ENCODE measurements at regions not wholly inside any gene's neighbourhood (a gene's known extent, or its start where the extent isn't known, plus 50 kb on each side); places are given as distances from the start of the nearest gene placed in this dataset.

GRCh38 chr12:93186621-93187020 is 191.1 kb upstream of the NUDT4 start:
- no peak for DNase-seq (ENCODE audit: low read depth in 2 of 2)
- Histone ChIP-seq H3K27me3 (ENCODE audit: control insufficient read depth, insufficient read depth, low read length) (no peaks in the 10 kb centered on the region), H3K9ac (ENCODE audit: insufficient read depth, low read length) (no peak overlapping the region), H3K4me2 (ENCODE audit: extremely low read depth, insufficient read depth, low read length) (no peak overlapping the region), H3K79me2 (ENCODE audit: control insufficient read depth, insufficient read depth, low read length) (no peaks in the 10 kb centered on the region), H3K27ac (ENCODE audit: insufficient read depth, low read length) (no peak overlapping the region), H3K4me3 (replicated peaks in 1 of 4; ENCODE audit: control extremely low read depth in 1 of 4, insufficient read depth in 1 of 4, low read depth in 3 of 4, low read length in 4 of 4) (no peak overlapping the region), H3K4me1 (ENCODE audit: control insufficient read depth, extremely low read depth, insufficient read depth, low read length) (peaks cover 7% of the 10 kb centered on the region), H3K9me3 (ENCODE audit: control insufficient read depth, insufficient read depth, low read depth, low read length) (no peaks in the 10 kb centered on the region), H2AFZ (ENCODE audit: low read length) (no peak overlapping the region), H3K36me3 (ENCODE audit: control insufficient read depth, insufficient read depth, low read length) (no peaks in the 10 kb centered on the region), H4K20me1 (ENCODE audit: control insufficient read depth, extremely low read depth, insufficient read depth, low read length) (no peaks in the 10 kb centered on the region)
- TF ChIP-seq EZH2 (IDR thresholded peaks at IDR 0.05; ENCODE audit: low read length, missing control alignments) (no peak), CTCF (conservative IDR thresholded peaks at IDR 0.05 in 1 of 2, IDR thresholded peaks at IDR 0.05 in 1 of 2; ENCODE audit: low read depth in 1 of 2, low read length in 2 of 2) (no peak)

- Histone ChIP-seq H3K4me1 (ENCODE audit: control insufficient read depth, extremely low read depth, insufficient read depth, low read length) (no peaks in the 10 kb centered on the region), H3K27me3 (ENCODE audit: control insufficient read depth, insufficient read depth, low read length) (no peaks in the 10 kb centered on the region), H3K4me2 (ENCODE audit: extremely low read depth, insufficient read depth, low read length) (no peak overlapping the region), H3K27ac (ENCODE audit: insufficient read depth, low read length) (no peak overlapping the region), H3K79me2 (ENCODE audit: control insufficient read depth, insufficient read depth, low read length) (no peaks in the 10 kb centered on the region), H3K4me3 (replicated peaks in 1 of 4; ENCODE audit: control extremely low read depth in 1 of 4, insufficient read depth in 1 of 4, low read depth in 3 of 4, low read length in 4 of 4) (no peak overlapping the region), H3K9me3 (ENCODE audit: control insufficient read depth, insufficient read depth, low read depth, low read length) (no peaks in the 10 kb centered on the region), H3K36me3 (ENCODE audit: control insufficient read depth, insufficient read depth, low read length) (no peaks in the 10 kb centered on the region), H3K9ac (ENCODE audit: insufficient read depth, low read length) (no peak overlapping the region), H2AFZ (ENCODE audit: low read length) (no peak overlapping the region), H4K20me1 (ENCODE audit: control insufficient read depth, extremely low read depth, insufficient read depth, low read length) (no peaks in the 10 kb centered on the region)
- DNase-seq (ENCODE audit: low read depth in 2 of 2): no peak
- TF ChIP-seq CTCF (conservative IDR thresholded peaks at IDR 0.05 in 1 of 2, IDR thresholded peaks at IDR 0.05 in 1 of 2; ENCODE audit: low read depth in 1 of 2, low read length in 2 of 2): no peak
- TF ChIP-seq EZH2 (IDR thresholded peaks at IDR 0.05; ENCODE audit: low read length, missing control alignments): no peak
Observed at GRCh38 chr12:93191423-93191822, 186.3 kb upstream of the NUDT4 start.

- DNase-seq (ENCODE audit: low read depth in 2 of 2): peak; percentile 27 to 86
- Histone ChIP-seq H4K20me1 (ENCODE audit: control insufficient read depth, extremely low read depth, insufficient read depth, low read length) (no peaks in the 10 kb centered on the region), H3K79me2 (ENCODE audit: control insufficient read depth, insufficient read depth, low read length) (no peaks in the 10 kb centered on the region), H3K27ac (ENCODE audit: insufficient read depth, low read length) (peak overlapping the region; percentile 35), H3K27me3 (ENCODE audit: control insufficient read depth, insufficient read depth, low read length) (no peaks in the 10 kb centered on the region), H3K9me3 (ENCODE audit: control insufficient read depth, insufficient read depth, low read depth, low read length) (no peaks in the 10 kb centered on the region), H3K4me2 (ENCODE audit: extremely low read depth, insufficient read depth, low read length) (peak overlapping the region; percentile 1), H3K4me1 (ENCODE audit: control insufficient read depth, extremely low read depth, insufficient read depth, low read length) (no peaks in the 10 kb centered on the region), H2AFZ (ENCODE audit: low read length) (no peak overlapping the region), H3K9ac (ENCODE audit: insufficient read depth, low read length) (no peak overlapping the region), H3K36me3 (ENCODE audit: control insufficient read depth, insufficient read depth, low read length) (no peaks in the 10 kb centered on the region), H3K4me3 (replicated peaks in 1 of 4; ENCODE audit: control extremely low read depth in 1 of 4, insufficient read depth in 1 of 4, low read depth in 3 of 4, low read length in 4 of 4) (peak overlapping the region in 1 of 4 experiments; percentile 5)
- no peak for TF ChIP-seq CTCF (conservative IDR thresholded peaks at IDR 0.05 in 1 of 2, IDR thresholded peaks at IDR 0.05 in 1 of 2; ENCODE audit: low read depth in 1 of 2, low read length in 2 of 2)
- no peak for TF ChIP-seq EZH2 (IDR thresholded peaks at IDR 0.05; ENCODE audit: low read length, missing control alignments)
Observed at GRCh38 chr12:93191956-93192355, 185.8 kb upstream of the NUDT4 start.
